HG02798 (cell line): ENCODE measurements at regions not wholly inside any gene's neighbourhood (a gene's known extent, or its start where the extent isn't known, plus 50 kb on each side); places are given as distances from the start of the nearest gene placed in this dataset.
"Not testable (repeated sequence)": the region's sequence is repeated elsewhere in the genome, so short reads cannot be mapped to it uniquely, and the experiment has no call there.

ENCODE experiments used
- ATAC-seq: cut with Tn5 transposase; IDR thresholded peaks from one replicate; pipeline ENCODE4 v1.9.1; 2021; ENCODE audit warnings: mild to moderate bottlenecking; ENCODE audit not compliant: unreplicated experiment, poor library complexity

GRCh38 chr13:21871919-21872318 is 201.0 kb downstream of the FGF9 start:
- ATAC-seq = no peak

GRCh38 chr13:21872795-21873194 is 201.9 kb downstream of the FGF9 start:
- ATAC-seq = no peak

- no peak for ATAC-seq
Observed at GRCh38 chr13:21875116-21875515, 204.2 kb downstream of the FGF9 start.

GRCh38 chr13:21879263-21879914 is 208.5 kb downstream of the FGF9 start:
- ATAC-seq = no peak

- ATAC-seq = no peak
Observed at GRCh38 chr13:21882766-21883165, 211.9 kb downstream of the FGF9 start.

- no peak for ATAC-seq
Observed at GRCh38 chr13:21883713-21884112, 212.8 kb downstream of the FGF9 start.

- no peak for ATAC-seq
Observed at GRCh38 chr13:21884299-21884909, 213.5 kb downstream of the FGF9 start.

- no peak for ATAC-seq
Observed at GRCh38 chr13:21884965-21885567, 214.2 kb downstream of the FGF9 start.

GRCh38 chr13:21885714-21886224 is 214.9 kb downstream of the FGF9 start:
- ATAC-seq = no peak

- ATAC-seq = no peak
Observed at GRCh38 chr13:21889651-21890050, 218.8 kb downstream of the FGF9 start.

- not testable (repeated sequence) for ATAC-seq
Observed at GRCh38 chr13:21890220-21890619, 219.3 kb downstream of the FGF9 start.

- ATAC-seq = no peak
Observed at GRCh38 chr13:21894091-21894490, 223.2 kb downstream of the FGF9 start.

GRCh38 chr13:21894703-21895699 is 224.1 kb downstream of the FGF9 start:
- no peak for ATAC-seq

GRCh38 chr13:21895779-21896178 is 224.9 kb downstream of the FGF9 start:
- no peak for ATAC-seq

- no peak for ATAC-seq
Observed at GRCh38 chr13:21897161-21897560, 226.3 kb downstream of the FGF9 start.

- ATAC-seq = no peak
Observed at GRCh38 chr13:21898459-21898858, 227.6 kb downstream of the FGF9 start.

- no peak for ATAC-seq
Observed at GRCh38 chr13:21898945-21899344, 228.1 kb downstream of the FGF9 start.

GRCh38 chr13:21901336-21901735 is 230.5 kb downstream of the FGF9 start:
- ATAC-seq = no peak

GRCh38 chr13:21901811-21902708 is 231.2 kb downstream of the FGF9 start:
- ATAC-seq = no peak
